Neural cell (in vitro differentiated cells): ENCODE measurements at regions not wholly inside any gene's neighbourhood (a gene's known extent, or its start where the extent isn't known, plus 50 kb on each side); places are given as distances from the start of the nearest gene placed in this dataset.
"Not testable (repeated sequence)": the region's sequence is repeated elsewhere in the genome, so short reads cannot be mapped to it uniquely, and the experiment has no call there.

Source experiments
- H2AFZ ChIP-seq: fragments of 200-600, 300-800 bp; sonication (generic), shearing (Covaris generic); 2 replicates; pipeline ENCODE4 v1.6.0; 2014; ENCODE audit warnings: low read depth, mild to moderate bottlenecking, antibody characterized with exemption, low read length, moderate library complexity
- H3F3A ChIP-seq: fragments of 200-600 bp; shearing (Covaris generic); 2 replicates; pipeline ENCODE4 v1.6.1; 2016; ENCODE audit warnings: mild to moderate bottlenecking, moderate library complexity, mixed read lengths, antibody characterized with exemption, low read length; ENCODE audit not compliant: insufficient read depth, poor library complexity, severe bottlenecking
- H3K27ac ChIP-seq: fragments of 200-600, 300-800 bp; sonication (generic), shearing (Covaris generic); 2 replicates; pipeline ENCODE4 v1.5.1; 2014; ENCODE audit warnings: mild to moderate bottlenecking, low read length, moderate library complexity
- H3K27me3 ChIP-seq: fragments of 300-800, 200-600 bp; sonication (generic), shearing (Covaris generic); 2 replicates; pipeline ENCODE4 v1.6.0; 2014; ENCODE audit warnings: mild to moderate bottlenecking, low read depth, low read length, moderate library complexity; ENCODE audit not compliant: insufficient read depth
- H3K36me3 ChIP-seq: fragments of 300-800, 200-600 bp; sonication (generic), shearing (Covaris generic); 2 replicates; pipeline ENCODE4 v1.5.1; 2014; ENCODE audit warnings: mild to moderate bottlenecking, antibody characterized with exemption, low read length, moderate library complexity; ENCODE audit not compliant: insufficient read depth
- H3K4me2 ChIP-seq: fragments of 300-800, 200-600 bp; sonication (generic), shearing (Covaris generic); 2 replicates; pipeline ENCODE4 v1.6.0; 2014; ENCODE audit warnings: mild to moderate bottlenecking, low read length
- H3K4me3 ChIP-seq: fragments of 300-800, 200-600 bp; sonication (generic), shearing (Covaris generic); 2 replicates; pipeline ENCODE4 v1.5.1; 2014; ENCODE audit warnings: mild to moderate bottlenecking, low read length, moderate library complexity
- H3K79me2 ChIP-seq: fragments of 200-600 bp; shearing (Covaris generic); replicated peaks from 2 replicates; pipeline ENCODE4 v1.6.0; 2014; ENCODE audit warnings: mild to moderate bottlenecking, low read length, moderate library complexity; ENCODE audit not compliant: insufficient read depth
- H3K9ac ChIP-seq: fragments of 300-800, 200-600 bp; sonication (generic), shearing (Covaris generic); 2 replicates; pipeline ENCODE4 v1.6.1; 2016; ENCODE audit warnings: mild to moderate bottlenecking, low read length, mixed read lengths
- H3K9me2 ChIP-seq: fragments of 200-600 bp; shearing (Covaris generic); 2 replicates; pipeline ENCODE4 v1.6.1; 2016; ENCODE audit warnings: mild to moderate bottlenecking, low read length, mixed read lengths; ENCODE audit not compliant: insufficient read depth
- H3K9me3 ChIP-seq: fragments of 200-600, 300-800 bp; sonication (generic), shearing (Covaris generic); 2 replicates; pipeline ENCODE4 v1.6.1; 2016; ENCODE audit warnings: mild to moderate bottlenecking, mixed run types, low read length, moderate library complexity, mixed read lengths
- H4K20me1 ChIP-seq: fragments of 200-600 bp; shearing (Covaris generic); 2 replicates; pipeline ENCODE4 v1.6.1; 2016; ENCODE audit warnings: mild to moderate bottlenecking, mixed run types; ENCODE audit not compliant: insufficient read depth
- EP300 ChIP-seq: fragments of 450-650 bp; conservative IDR thresholded peaks from 2 replicates; pipeline ENCODE4 v1.6.1; 2014; ENCODE audit warnings: antibody characterized with exemption, mild to moderate bottlenecking, moderate library complexity; ENCODE audit not compliant: poor library complexity, severe bottlenecking
- EZH2 ChIP-seq: fragments of 200-600, 300-800 bp; shearing (Covaris generic), sonication (generic); IDR thresholded peaks from 2 replicates; pipeline ENCODE4 v1.6.1; 2014; ENCODE audit warnings: antibody characterized with exemption, low read length, borderline replicate concordance, mild to moderate bottlenecking; ENCODE audit not compliant: insufficient read depth, poor library complexity, severe bottlenecking
- MXI1 ChIP-seq: fragments of 450-650 bp; conservative IDR thresholded peaks from 2 replicates; pipeline ENCODE4 v1.6.1; 2014; ENCODE audit warnings: antibody characterized with exemption, mild to moderate bottlenecking; ENCODE audit not compliant: poor library complexity, severe bottlenecking
- POLR2AphosphoS5 ChIP-seq: IDR thresholded peaks from 2 replicates; pipeline ENCODE4 v1.6.1; 2012
- RAD21 ChIP-seq: fragments of 450-650 bp; conservative IDR thresholded peaks from 2 replicates; pipeline ENCODE4 v1.6.1; 2014; ENCODE audit warnings: antibody characterized with exemption, mild to moderate bottlenecking, moderate library complexity
- SMC3 ChIP-seq: fragments of 450-650 bp; conservative IDR thresholded peaks from 2 replicates; pipeline ENCODE4 v1.6.1; 2014; ENCODE audit warnings: antibody characterized with exemption, mild to moderate bottlenecking, moderate library complexity; ENCODE audit not compliant: poor library complexity
- TAF1 ChIP-seq: IDR thresholded peaks from 2 replicates; pipeline ENCODE4 v1.6.1; 2012; ENCODE audit warnings: low read depth
- TF ChIP-seq, protein P1 (sequence below): fragments of 450-650 bp; IDR thresholded peaks from 2 replicates; pipeline ENCODE4 v1.5.1; 2014; ENCODE audit warnings: antibody characterized with exemption, mild to moderate bottlenecking, moderate library complexity; ENCODE audit not compliant: poor library complexity, severe bottlenecking
- TF ChIP-seq, protein P2 (sequence below): IDR thresholded peaks from 2 replicates; pipeline ENCODE4 v1.6.1; 2012; ENCODE audit warnings: borderline replicate concordance

DNA sequence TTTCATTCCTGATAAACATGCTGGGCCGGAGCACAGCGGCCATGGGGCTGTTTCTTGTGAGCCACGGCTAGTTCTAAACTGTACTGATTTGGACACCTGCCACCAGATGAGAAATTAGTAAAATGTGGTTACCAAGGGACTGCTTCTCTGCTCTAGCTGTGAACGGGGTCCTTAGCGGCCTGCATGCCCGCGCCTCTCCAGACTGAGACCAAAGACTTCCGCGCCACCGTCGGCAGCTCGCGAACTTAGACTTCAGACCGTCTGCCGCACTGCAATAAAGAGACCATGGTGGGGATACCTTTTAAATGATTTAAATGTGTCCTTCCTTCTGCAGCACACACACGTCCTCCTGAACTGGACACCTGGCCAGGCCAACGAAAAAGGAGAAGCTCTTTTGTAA lies 116.4 kb downstream of the BMS1 start:
- no peak overlapping the region for H2AFZ ChIP-seq
- TF ChIP-seq SMC3 (no peak), EZH2 (no peak), MXI1 (no peak), EP300 (no peak), POLR2AphosphoS5 (no peak), RAD21 (no peak), TAF1 (no peak)
- TF ChIP-seq, protein P1, sequence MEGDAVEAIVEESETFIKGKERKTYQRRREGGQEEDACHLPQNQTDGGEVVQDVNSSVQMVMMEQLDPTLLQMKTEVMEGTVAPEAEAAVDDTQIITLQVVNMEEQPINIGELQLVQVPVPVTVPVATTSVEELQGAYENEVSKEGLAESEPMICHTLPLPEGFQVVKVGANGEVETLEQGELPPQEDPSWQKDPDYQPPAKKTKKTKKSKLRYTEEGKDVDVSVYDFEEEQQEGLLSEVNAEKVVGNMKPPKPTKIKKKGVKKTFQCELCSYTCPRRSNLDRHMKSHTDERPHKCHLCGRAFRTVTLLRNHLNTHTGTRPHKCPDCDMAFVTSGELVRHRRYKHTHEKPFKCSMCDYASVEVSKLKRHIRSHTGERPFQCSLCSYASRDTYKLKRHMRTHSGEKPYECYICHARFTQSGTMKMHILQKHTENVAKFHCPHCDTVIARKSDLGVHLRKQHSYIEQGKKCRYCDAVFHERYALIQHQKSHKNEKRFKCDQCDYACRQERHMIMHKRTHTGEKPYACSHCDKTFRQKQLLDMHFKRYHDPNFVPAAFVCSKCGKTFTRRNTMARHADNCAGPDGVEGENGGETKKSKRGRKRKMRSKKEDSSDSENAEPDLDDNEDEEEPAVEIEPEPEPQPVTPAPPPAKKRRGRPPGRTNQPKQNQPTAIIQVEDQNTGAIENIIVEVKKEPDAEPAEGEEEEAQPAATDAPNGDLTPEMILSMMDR = no peak
- TF ChIP-seq, protein P2, sequence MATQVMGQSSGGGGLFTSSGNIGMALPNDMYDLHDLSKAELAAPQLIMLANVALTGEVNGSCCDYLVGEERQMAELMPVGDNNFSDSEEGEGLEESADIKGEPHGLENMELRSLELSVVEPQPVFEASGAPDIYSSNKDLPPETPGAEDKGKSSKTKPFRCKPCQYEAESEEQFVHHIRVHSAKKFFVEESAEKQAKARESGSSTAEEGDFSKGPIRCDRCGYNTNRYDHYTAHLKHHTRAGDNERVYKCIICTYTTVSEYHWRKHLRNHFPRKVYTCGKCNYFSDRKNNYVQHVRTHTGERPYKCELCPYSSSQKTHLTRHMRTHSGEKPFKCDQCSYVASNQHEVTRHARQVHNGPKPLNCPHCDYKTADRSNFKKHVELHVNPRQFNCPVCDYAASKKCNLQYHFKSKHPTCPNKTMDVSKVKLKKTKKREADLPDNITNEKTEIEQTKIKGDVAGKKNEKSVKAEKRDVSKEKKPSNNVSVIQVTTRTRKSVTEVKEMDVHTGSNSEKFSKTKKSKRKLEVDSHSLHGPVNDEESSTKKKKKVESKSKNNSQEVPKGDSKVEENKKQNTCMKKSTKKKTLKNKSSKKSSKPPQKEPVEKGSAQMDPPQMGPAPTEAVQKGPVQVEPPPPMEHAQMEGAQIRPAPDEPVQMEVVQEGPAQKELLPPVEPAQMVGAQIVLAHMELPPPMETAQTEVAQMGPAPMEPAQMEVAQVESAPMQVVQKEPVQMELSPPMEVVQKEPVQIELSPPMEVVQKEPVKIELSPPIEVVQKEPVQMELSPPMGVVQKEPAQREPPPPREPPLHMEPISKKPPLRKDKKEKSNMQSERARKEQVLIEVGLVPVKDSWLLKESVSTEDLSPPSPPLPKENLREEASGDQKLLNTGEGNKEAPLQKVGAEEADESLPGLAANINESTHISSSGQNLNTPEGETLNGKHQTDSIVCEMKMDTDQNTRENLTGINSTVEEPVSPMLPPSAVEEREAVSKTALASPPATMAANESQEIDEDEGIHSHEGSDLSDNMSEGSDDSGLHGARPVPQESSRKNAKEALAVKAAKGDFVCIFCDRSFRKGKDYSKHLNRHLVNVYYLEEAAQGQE = no peak

DNA sequence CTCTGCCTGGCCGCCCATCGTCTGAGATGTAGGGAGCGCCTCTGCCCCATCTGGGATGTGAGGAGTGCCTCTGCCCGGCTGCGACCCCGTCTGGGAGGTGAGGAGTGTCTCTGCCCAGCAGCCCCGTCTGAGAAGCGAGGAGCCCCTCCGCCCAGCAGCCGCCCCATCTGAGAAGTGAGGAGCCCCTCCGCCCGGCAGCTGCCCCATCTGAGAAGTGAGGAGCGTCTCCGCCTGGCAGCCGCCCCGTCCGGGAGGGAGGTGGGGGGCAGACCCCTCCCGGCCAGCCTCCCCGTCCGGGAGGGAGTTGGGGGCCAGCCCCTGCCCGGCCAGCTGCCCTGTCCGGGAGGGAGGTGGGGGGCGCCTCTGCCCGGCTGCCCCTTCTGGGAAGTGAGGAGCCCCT lies 117.8 kb downstream of the BMS1 start:
- H3K9me3 ChIP-seq, H3F3A ChIP-seq, H3K4me2 ChIP-seq, H3K4me3 ChIP-seq, H3K36me3 ChIP-seq, H4K20me1 ChIP-seq, H3K9ac ChIP-seq, H2AFZ ChIP-seq, H3K27me3 ChIP-seq, H3K27ac ChIP-seq, H3K9me2 ChIP-seq, H3K79me2 ChIP-seq: not testable (repeated sequence)

More for the DNA sequence above, 116.4 kb downstream of the BMS1 start:
- H3K79me2 ChIP-seq = no peaks in the 10 kb centered on the region
- no peaks in the 10 kb centered on the region for H4K20me1 ChIP-seq
- H3K4me3 ChIP-seq = no peak overlapping the region
- no peaks in the 10 kb centered on the region for H3K9me3 ChIP-seq
- H3K36me3 ChIP-seq = no peaks in the 10 kb centered on the region
- H3F3A ChIP-seq = no peaks in the 10 kb centered on the region
- H3K27ac ChIP-seq = no peak overlapping the region
- H3K9ac ChIP-seq = no peak overlapping the region
- no peaks in the 10 kb centered on the region for H3K9me2 ChIP-seq
- no peaks in the 10 kb centered on the region for H3K27me3 ChIP-seq
- H3K4me2 ChIP-seq = no peak overlapping the region

DNA sequence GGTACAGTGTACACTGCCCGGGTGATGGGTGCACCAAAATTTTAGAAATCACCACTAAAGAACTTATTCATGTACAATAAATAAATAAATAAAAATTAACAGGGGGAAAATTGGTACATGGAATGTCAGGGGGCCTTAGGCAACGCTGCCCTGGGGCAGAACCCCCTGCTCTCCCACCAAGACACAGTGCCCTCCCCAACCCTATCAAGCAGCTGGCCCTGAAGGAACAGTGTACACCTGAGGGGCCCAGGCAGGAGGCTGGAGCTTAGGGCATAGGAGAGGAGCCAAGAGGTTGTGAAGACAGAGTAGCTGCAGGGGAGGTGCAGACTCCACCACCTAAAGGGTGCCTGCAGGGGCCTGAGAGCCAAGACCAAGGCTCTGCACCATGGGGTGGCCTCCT lies 128.8 kb downstream of the BMS1 start:
- H3K4me3 ChIP-seq = no peak overlapping the region

More for the DNA sequence above, 128.8 kb downstream of the BMS1 start:
- Histone ChIP-seq H3K9me3 (no peaks in the 10 kb centered on the region), H4K20me1 (no peaks in the 10 kb centered on the region), H3F3A (no peaks in the 10 kb centered on the region), H3K9ac (no peak overlapping the region), H3K27ac (no peak overlapping the region), H3K27me3 (no peaks in the 10 kb centered on the region), H3K79me2 (no peaks in the 10 kb centered on the region), H3K4me2 (no peak overlapping the region), H3K36me3 (no peaks in the 10 kb centered on the region), H3K9me2 (no peaks in the 10 kb centered on the region), H2AFZ (no peak overlapping the region)
- TF ChIP-seq TAF1 (no peak), RAD21 (no peak), EP300 (no peak), SMC3 (no peak), POLR2AphosphoS5 (no peak), MXI1 (no peak), EZH2 (no peak)
- TF ChIP-seq, protein P1 = no peak
- TF ChIP-seq, protein P2 = no peak
